Fibroblast of lung (primary cell): ENCODE measurements at regions not wholly inside any gene's neighbourhood (a gene's known extent, or its start where the extent isn't known, plus 50 kb on each side); places are given as distances from the start of the nearest gene placed in this dataset.

Experiments
- DNase-seq, 2 donors: peaks; one replicate each; pipeline versions ENCODE4 v3.0.0 to v3.0.0-alpha.2; 2010; ENCODE audit warnings: low read depth in 2 of 2
- H2AFZ ChIP-seq: 2 replicates; pipeline ENCODE4 v1.5.1; 2012; ENCODE audit warnings: low read length, control low read depth, inconsistent platforms
- H3K27ac ChIP-seq: 2 replicates; pipeline ENCODE4 v1.5.1; 2011; ENCODE audit warnings: low read length, control low read depth; ENCODE audit not compliant: insufficient read depth
- H3K27me3 ChIP-seq: 2 replicates; pipeline ENCODE4 v1.5.1; 2011; ENCODE audit warnings: mild to moderate bottlenecking, low read length; ENCODE audit not compliant: control insufficient read depth, insufficient read depth
- H3K36me3 ChIP-seq: 2 replicates; pipeline ENCODE4 v1.5.1; 2011; ENCODE audit warnings: low read length; ENCODE audit not compliant: control insufficient read depth, insufficient read depth
- H3K4me1 ChIP-seq: 2 replicates; pipeline ENCODE4 v1.5.1; 2011; ENCODE audit warnings: low read length; ENCODE audit not compliant: control insufficient read depth, insufficient read depth; ENCODE audit errors: extremely low read depth
- H3K4me2 ChIP-seq: 2 replicates; pipeline ENCODE4 v1.5.1; 2011; ENCODE audit warnings: low read length, control low read depth; ENCODE audit not compliant: insufficient read depth; ENCODE audit errors: extremely low read depth
- H3K4me3 ChIP-seq, 4 experiments: fragments of 200-600 bp in 1 of 4; sonication (generic) in 1 of 4; replicated peaks in 1 of 4; 2 replicates each; pipeline ENCODE4 v1.5.1; 2011 to 2016; ENCODE audit warnings: low read length in 4 of 4, low read depth in 3 of 4, mild to moderate bottlenecking in 3 of 4, control low read depth in 2 of 4, inconsistent platforms in 1 of 4, mixed read lengths in 1 of 4; ENCODE audit not compliant: insufficient read depth in 1 of 4; ENCODE audit errors: control extremely low read depth in 1 of 4
- H3K79me2 ChIP-seq: 2 replicates; pipeline ENCODE4 v1.5.1; 2012; ENCODE audit warnings: mild to moderate bottlenecking, low read length, inconsistent platforms; ENCODE audit not compliant: control insufficient read depth, insufficient read depth
- H3K9ac ChIP-seq: 2 replicates; pipeline ENCODE4 v1.5.1; 2011; ENCODE audit warnings: mild to moderate bottlenecking, low read length, control low read depth; ENCODE audit not compliant: insufficient read depth
- H3K9me3 ChIP-seq: 2 replicates; pipeline ENCODE4 v1.5.1; 2012; ENCODE audit warnings: low read depth, low read length; ENCODE audit not compliant: control insufficient read depth, insufficient read depth
- H4K20me1 ChIP-seq: 2 replicates; pipeline ENCODE4 v1.5.1; 2011; ENCODE audit warnings: low read length; ENCODE audit not compliant: control insufficient read depth, insufficient read depth; ENCODE audit errors: extremely low read depth
- EZH2 ChIP-seq: IDR thresholded peaks from 2 replicates; pipeline ENCODE4 v1.5.1; 2012; ENCODE audit warnings: low read length, control low read depth, mild to moderate bottlenecking; ENCODE audit errors: missing control alignments
- TF ChIP-seq, protein P1 (sequence below), 2 donors: IDR thresholded peaks in 1 of 2; conservative IDR thresholded peaks in 1 of 2; 1 replicate in 1 of 2; 2 replicates in 1 of 2; pipeline ENCODE4 v1.5.1; 2011 to 2012; ENCODE audit warnings: low read length in 2 of 2, control low read depth in 1 of 2, inconsistent platforms in 1 of 2, low read depth in 1 of 2, mild to moderate bottlenecking in 1 of 2

DNA sequence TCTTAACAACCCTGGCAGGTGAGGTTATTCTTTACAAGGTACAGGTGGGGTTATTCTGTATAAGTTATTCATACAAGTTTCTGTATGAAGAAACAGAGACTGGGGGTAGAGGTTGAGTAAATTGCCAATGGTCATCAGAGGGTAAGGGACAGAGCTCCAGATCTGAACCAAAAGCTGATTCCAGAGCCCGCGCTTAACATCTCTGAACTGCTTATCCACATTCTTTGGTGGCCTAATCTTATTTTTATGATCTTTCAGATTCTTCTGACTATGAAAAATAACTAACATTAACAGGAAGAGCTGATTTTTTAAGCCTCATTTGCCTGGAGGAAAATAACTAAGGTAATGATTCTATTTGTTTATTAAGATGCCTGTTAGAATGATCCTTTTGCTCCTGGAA is 63.9 kb upstream of the BARHL2 start:
- no peak overlapping the region for H2AFZ ChIP-seq
- H3K27me3 ChIP-seq: no peaks in the 10 kb centered on the region

DNA sequence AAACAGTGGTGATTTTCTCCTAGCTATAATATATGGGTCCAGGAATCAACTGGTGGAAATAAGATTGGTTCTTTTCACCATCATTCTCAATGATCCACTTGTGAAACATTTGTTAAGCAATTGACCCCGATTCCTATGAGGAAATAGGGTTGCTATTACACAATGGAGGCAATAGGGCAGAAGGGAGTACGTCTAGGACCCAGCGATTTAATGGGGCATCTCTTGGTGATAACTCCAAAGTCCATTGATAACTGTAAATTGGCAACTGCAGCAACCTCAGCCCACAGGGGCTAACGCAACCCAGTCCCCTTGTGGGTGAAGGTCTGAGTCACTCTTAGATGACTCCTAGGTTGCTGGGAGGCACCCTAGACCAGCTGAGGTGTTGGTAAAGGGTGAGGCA is 62.5 kb upstream of the BARHL2 start:
- TF ChIP-seq, protein P1, sequence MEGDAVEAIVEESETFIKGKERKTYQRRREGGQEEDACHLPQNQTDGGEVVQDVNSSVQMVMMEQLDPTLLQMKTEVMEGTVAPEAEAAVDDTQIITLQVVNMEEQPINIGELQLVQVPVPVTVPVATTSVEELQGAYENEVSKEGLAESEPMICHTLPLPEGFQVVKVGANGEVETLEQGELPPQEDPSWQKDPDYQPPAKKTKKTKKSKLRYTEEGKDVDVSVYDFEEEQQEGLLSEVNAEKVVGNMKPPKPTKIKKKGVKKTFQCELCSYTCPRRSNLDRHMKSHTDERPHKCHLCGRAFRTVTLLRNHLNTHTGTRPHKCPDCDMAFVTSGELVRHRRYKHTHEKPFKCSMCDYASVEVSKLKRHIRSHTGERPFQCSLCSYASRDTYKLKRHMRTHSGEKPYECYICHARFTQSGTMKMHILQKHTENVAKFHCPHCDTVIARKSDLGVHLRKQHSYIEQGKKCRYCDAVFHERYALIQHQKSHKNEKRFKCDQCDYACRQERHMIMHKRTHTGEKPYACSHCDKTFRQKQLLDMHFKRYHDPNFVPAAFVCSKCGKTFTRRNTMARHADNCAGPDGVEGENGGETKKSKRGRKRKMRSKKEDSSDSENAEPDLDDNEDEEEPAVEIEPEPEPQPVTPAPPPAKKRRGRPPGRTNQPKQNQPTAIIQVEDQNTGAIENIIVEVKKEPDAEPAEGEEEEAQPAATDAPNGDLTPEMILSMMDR (conservative IDR thresholded peaks at IDR 0.05 in 1 of 2, IDR thresholded peaks at IDR 0.05 in 1 of 2; ENCODE audit: low read depth in 1 of 2, low read length in 2 of 2): no peak
- TF ChIP-seq EZH2: no peak
- Histone ChIP-seq H2AFZ (no peak overlapping the region), H3K36me3 (no peaks in the 10 kb centered on the region)

More for the DNA sequence above, 63.9 kb upstream of the BARHL2 start:
- no peak for DNase-seq
- Histone ChIP-seq H4K20me1 (no peaks in the 10 kb centered on the region), H3K9me3 (no peaks in the 10 kb centered on the region), H3K9ac (no peak overlapping the region), H3K4me3 (no peak overlapping the region), H3K79me2 (no peaks in the 10 kb centered on the region), H3K4me1 (no peaks in the 10 kb centered on the region), H3K27ac (no peak overlapping the region), H3K36me3 (no peaks in the 10 kb centered on the region), H3K4me2 (no peak overlapping the region)
- TF ChIP-seq, protein P1 (conservative IDR thresholded peaks at IDR 0.05 in 1 of 2, IDR thresholded peaks at IDR 0.05 in 1 of 2; ENCODE audit: low read depth in 1 of 2, low read length in 2 of 2): no peak
- TF ChIP-seq EZH2: no peak

DNA sequence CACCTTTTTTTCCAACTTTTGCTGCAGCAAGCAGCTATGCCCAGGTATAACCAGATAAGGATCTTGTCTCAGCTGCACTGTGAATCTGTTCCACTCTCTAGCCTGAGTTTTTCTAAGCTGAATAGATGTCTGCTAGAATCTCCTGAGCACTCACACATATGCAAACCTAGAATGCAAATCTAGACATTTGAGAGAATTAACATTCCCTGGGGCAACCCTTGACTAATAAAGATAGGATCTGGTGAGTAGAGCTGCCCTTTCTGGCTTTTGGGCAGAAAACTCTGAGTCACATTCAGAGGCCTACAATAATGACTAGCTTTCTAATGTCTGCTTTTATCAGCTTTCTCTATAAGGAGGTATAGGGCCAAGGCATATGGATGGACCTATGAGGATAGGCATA is 61.4 kb upstream of the BARHL2 start:
- Histone ChIP-seq H3K4me2 (no peak overlapping the region), H3K27ac (no peak overlapping the region), H3K27me3 (no peaks in the 10 kb centered on the region), H3K9ac (no peak overlapping the region), H3K36me3 (no peaks in the 10 kb centered on the region), H3K4me3 (no peak overlapping the region), H2AFZ (no peak overlapping the region), H3K79me2 (no peaks in the 10 kb centered on the region), H3K9me3 (no peaks in the 10 kb centered on the region), H3K4me1 (no peaks in the 10 kb centered on the region), H4K20me1 (no peaks in the 10 kb centered on the region)
- DNase-seq: no peak
- TF ChIP-seq EZH2: no peak
- TF ChIP-seq, protein P1 (conservative IDR thresholded peaks at IDR 0.05 in 1 of 2, IDR thresholded peaks at IDR 0.05 in 1 of 2; ENCODE audit: low read depth in 1 of 2, low read length in 2 of 2): no peak

More for the DNA sequence above, 62.5 kb upstream of the BARHL2 start:
- Histone ChIP-seq H3K4me2 (no peak overlapping the region), H3K27me3 (no peaks in the 10 kb centered on the region), H3K9ac (no peak overlapping the region), H4K20me1 (no peaks in the 10 kb centered on the region), H3K9me3 (no peaks in the 10 kb centered on the region), H3K4me1 (no peaks in the 10 kb centered on the region), H3K4me3 (no peak overlapping the region), H3K27ac (no peak overlapping the region), H3K79me2 (no peaks in the 10 kb centered on the region)
- no peak for DNase-seq
